ENCODE measurements at regions not wholly inside any gene's neighbourhood (a gene's known extent, or its start where the extent isn't known, plus 50 kb on each side); places are given as distances from the start of the nearest gene placed in this dataset.

GRCh38 chr10:122756656-122757055 is 57.0 kb upstream of the C10orf120 start:
- TF ChIP-seq CTCF (IDR thresholded peaks at IDR 0.05) (no peak), POLR2AphosphoS5 (IDR thresholded peaks at IDR 0.05) (no peak), POLR2A (IDR thresholded peaks at IDR 0.05) (no peak), EP300 (IDR thresholded peaks at IDR 0.05; ENCODE audit: low read depth) (no peak)
